Fibroblast of lung (primary cell): ENCODE measurements at regions not wholly inside any gene's neighbourhood (a gene's known extent, or its start where the extent isn't known, plus 50 kb on each side); places are given as distances from the start of the nearest gene placed in this dataset.

Experiments
- DNase-seq, 2 donors: peaks; one replicate each; pipeline versions ENCODE4 v3.0.0 to v3.0.0-alpha.2; 2010; ENCODE audit warnings: low read depth in 2 of 2
- H2AFZ ChIP-seq: 2 replicates; pipeline ENCODE4 v1.5.1; 2012; ENCODE audit warnings: low read length, control low read depth, inconsistent platforms
- H3K27ac ChIP-seq: 2 replicates; pipeline ENCODE4 v1.5.1; 2011; ENCODE audit warnings: low read length, control low read depth; ENCODE audit not compliant: insufficient read depth
- H3K27me3 ChIP-seq: 2 replicates; pipeline ENCODE4 v1.5.1; 2011; ENCODE audit warnings: mild to moderate bottlenecking, low read length; ENCODE audit not compliant: control insufficient read depth, insufficient read depth
- H3K36me3 ChIP-seq: 2 replicates; pipeline ENCODE4 v1.5.1; 2011; ENCODE audit warnings: low read length; ENCODE audit not compliant: control insufficient read depth, insufficient read depth
- H3K4me1 ChIP-seq: 2 replicates; pipeline ENCODE4 v1.5.1; 2011; ENCODE audit warnings: low read length; ENCODE audit not compliant: control insufficient read depth, insufficient read depth; ENCODE audit errors: extremely low read depth
- H3K4me2 ChIP-seq: 2 replicates; pipeline ENCODE4 v1.5.1; 2011; ENCODE audit warnings: low read length, control low read depth; ENCODE audit not compliant: insufficient read depth; ENCODE audit errors: extremely low read depth
- H3K4me3 ChIP-seq, 4 experiments: fragments of 200-600 bp in 1 of 4; sonication (generic) in 1 of 4; replicated peaks in 1 of 4; 2 replicates each; pipeline ENCODE4 v1.5.1; 2011 to 2016; ENCODE audit warnings: low read length in 4 of 4, low read depth in 3 of 4, mild to moderate bottlenecking in 3 of 4, control low read depth in 2 of 4, inconsistent platforms in 1 of 4, mixed read lengths in 1 of 4; ENCODE audit not compliant: insufficient read depth in 1 of 4; ENCODE audit errors: control extremely low read depth in 1 of 4
- H3K79me2 ChIP-seq: 2 replicates; pipeline ENCODE4 v1.5.1; 2012; ENCODE audit warnings: mild to moderate bottlenecking, low read length, inconsistent platforms; ENCODE audit not compliant: control insufficient read depth, insufficient read depth
- H3K9ac ChIP-seq: 2 replicates; pipeline ENCODE4 v1.5.1; 2011; ENCODE audit warnings: mild to moderate bottlenecking, low read length, control low read depth; ENCODE audit not compliant: insufficient read depth
- H3K9me3 ChIP-seq: 2 replicates; pipeline ENCODE4 v1.5.1; 2012; ENCODE audit warnings: low read depth, low read length; ENCODE audit not compliant: control insufficient read depth, insufficient read depth
- H4K20me1 ChIP-seq: 2 replicates; pipeline ENCODE4 v1.5.1; 2011; ENCODE audit warnings: low read length; ENCODE audit not compliant: control insufficient read depth, insufficient read depth; ENCODE audit errors: extremely low read depth
- CTCF ChIP-seq, 2 donors: IDR thresholded peaks in 1 of 2; conservative IDR thresholded peaks in 1 of 2; 1 replicate in 1 of 2; 2 replicates in 1 of 2; pipeline ENCODE4 v1.5.1; 2011 to 2012; ENCODE audit warnings: low read length in 2 of 2, control low read depth in 1 of 2, inconsistent platforms in 1 of 2, low read depth in 1 of 2, mild to moderate bottlenecking in 1 of 2
- EZH2 ChIP-seq: IDR thresholded peaks from 2 replicates; pipeline ENCODE4 v1.5.1; 2012; ENCODE audit warnings: low read length, control low read depth, mild to moderate bottlenecking; ENCODE audit errors: missing control alignments

- no peak for DNase-seq
- Histone ChIP-seq H3K4me3 (no peak overlapping the region), H3K27me3 (no peaks in the 10 kb centered on the region), H3K27ac (no peak overlapping the region), H3K79me2 (no peaks in the 10 kb centered on the region), H3K9me3 (no peaks in the 10 kb centered on the region), H4K20me1 (no peaks in the 10 kb centered on the region), H3K36me3 (no peaks in the 10 kb centered on the region), H3K9ac (no peak overlapping the region), H2AFZ (no peak overlapping the region), H3K4me2 (no peak overlapping the region), H3K4me1 (no peaks in the 10 kb centered on the region)
- no peak for TF ChIP-seq EZH2
- no peak for TF ChIP-seq CTCF (conservative IDR thresholded peaks at IDR 0.05 in 1 of 2, IDR thresholded peaks at IDR 0.05 in 1 of 2; ENCODE audit: low read depth in 1 of 2, low read length in 2 of 2)
Observed at GRCh38 chr11:127588431-127588830, 587.9 kb upstream of the KIRREL3 start.

DNA sequence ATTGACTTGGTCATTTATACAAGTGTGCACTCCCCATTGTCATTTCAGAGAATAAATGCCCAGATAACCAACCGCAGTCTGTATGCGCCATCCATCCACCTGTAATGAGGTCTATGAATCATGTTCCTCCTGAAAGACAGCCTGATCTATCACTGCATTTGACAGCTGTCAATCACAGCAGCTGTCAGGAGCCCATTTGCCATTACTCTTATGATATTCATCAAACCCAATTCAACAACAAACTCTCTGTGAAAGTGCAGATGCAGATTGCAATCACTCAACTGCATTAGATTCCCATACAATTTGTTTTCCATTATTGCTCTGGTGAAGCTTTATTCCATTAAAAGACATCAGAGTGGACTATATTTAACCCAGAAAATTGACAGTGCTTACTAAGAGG is 586.9 kb upstream of the KIRREL3 start:
- H3K9me3 ChIP-seq: no peaks in the 10 kb centered on the region
- H3K4me3 ChIP-seq: no peak overlapping the region
- H3K27me3 ChIP-seq: no peaks in the 10 kb centered on the region
- TF ChIP-seq CTCF (conservative IDR thresholded peaks at IDR 0.05 in 1 of 2, IDR thresholded peaks at IDR 0.05 in 1 of 2; ENCODE audit: low read depth in 1 of 2, low read length in 2 of 2) (no peak), EZH2 (no peak)
- DNase-seq: no peak
- H4K20me1 ChIP-seq: no peaks in the 10 kb centered on the region
- no peaks in the 10 kb centered on the region for H3K79me2 ChIP-seq
- H3K27ac ChIP-seq: no peak overlapping the region
- no peaks in the 10 kb centered on the region for H3K4me1 ChIP-seq
- H3K9ac ChIP-seq: no peak overlapping the region
- no peak overlapping the region for H3K4me2 ChIP-seq
- H2AFZ ChIP-seq: no peak overlapping the region
- H3K36me3 ChIP-seq: no peaks in the 10 kb centered on the region

DNA sequence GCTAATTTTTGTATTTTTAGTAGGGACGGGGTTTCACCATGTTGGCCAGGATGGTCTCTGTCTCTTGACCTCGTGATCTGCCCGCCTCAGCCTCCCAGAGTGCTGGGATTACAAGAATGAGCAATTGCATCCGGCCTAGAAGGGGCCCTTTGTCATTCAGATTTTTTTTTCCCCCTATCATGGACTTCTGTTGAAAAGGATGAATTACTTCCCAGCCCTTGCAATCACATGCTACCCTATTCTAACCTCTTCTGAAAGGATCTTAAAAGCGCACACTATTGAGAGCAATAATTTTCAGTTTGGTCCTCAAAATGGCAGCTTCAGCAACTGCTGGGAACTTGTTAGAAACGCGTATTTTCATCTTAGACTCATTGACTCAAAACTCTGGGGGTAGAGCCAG is 575.6 kb upstream of the KIRREL3 start:
- no peaks in the 10 kb centered on the region for H3K9me3 ChIP-seq

More for the DNA sequence above, 575.6 kb upstream of the KIRREL3 start:
- no peak for DNase-seq
- H2AFZ ChIP-seq: no peak overlapping the region
- H3K79me2 ChIP-seq: no peaks in the 10 kb centered on the region
- TF ChIP-seq CTCF (conservative IDR thresholded peaks at IDR 0.05 in 1 of 2, IDR thresholded peaks at IDR 0.05 in 1 of 2; ENCODE audit: low read depth in 1 of 2, low read length in 2 of 2) (no peak), EZH2 (no peak)
- H3K27me3 ChIP-seq: no peaks in the 10 kb centered on the region
- H4K20me1 ChIP-seq: no peaks in the 10 kb centered on the region
- H3K36me3 ChIP-seq: no peaks in the 10 kb centered on the region
- H3K9ac ChIP-seq: no peak overlapping the region
- H3K4me1 ChIP-seq: no peaks in the 10 kb centered on the region
- no peak overlapping the region for H3K4me3 ChIP-seq
- H3K27ac ChIP-seq: no peak overlapping the region
- H3K4me2 ChIP-seq: no peak overlapping the region
